Breast epithelium (tissue), 3 donors: ENCODE measurements at regions not wholly inside any gene's neighbourhood (a gene's known extent, or its start where the extent isn't known, plus 50 kb on each side); places are given as distances from the start of the nearest gene placed in this dataset.

ENCODE experiments used
- CTCF ChIP-seq, 3 donors: fragments of 450-650 bp; IDR thresholded peaks; one replicate each; pipeline ENCODE4 v1.5.1; 2016 to 2017; ENCODE audit warnings: antibody characterized with exemption in 3 of 3, mild to moderate bottlenecking in 3 of 3, moderate library complexity in 3 of 3
- POLR2A ChIP-seq: fragments of 450-650 bp; IDR thresholded peaks from one replicate; pipeline ENCODE4 v1.6.1; 2016; ENCODE audit warnings: antibody characterized with exemption, mild to moderate bottlenecking, moderate library complexity
- POLR2AphosphoS5 ChIP-seq, 3 donors: sonication (generic); formaldehyde crosslinking; IDR thresholded peaks; one replicate each; pipeline ENCODE4 v1.6.1; 2017; ENCODE audit warnings: antibody characterized with exemption in 3 of 3

- TF ChIP-seq POLR2AphosphoS5 (IDR thresholded peaks at IDR 0.05) (no peak), CTCF (IDR thresholded peaks at IDR 0.05) (no peak), POLR2A (no peak)
Observed at GRCh38 chr14:84421621-84422020, 1108.3 kb upstream of the FLRT2 start.
